ENCODE measurements at regions not wholly inside any gene's neighbourhood (a gene's known extent, or its start where the extent isn't known, plus 50 kb on each side); places are given as distances from the start of the nearest gene placed in this dataset.

GRCh38 chr12:112728864-112729263, 62.7 kb upstream of the RPH3A start:
- TF ChIP-seq POLR2AphosphoS5 (IDR thresholded peaks at IDR 0.05) (no peak), POLR2A (IDR thresholded peaks at IDR 0.05) (no peak), CTCF (IDR thresholded peaks at IDR 0.05 in 8 of 11, conservative IDR thresholded peaks at IDR 0.05 in 3 of 11) (no peak)
- intact Hi-C loops (cut with DNase I; ENCODE audit: low total_unique reads): no loop called here
- WGBS, 5 donors: 79 to 87% (median 82%) methylated on average over 3 of the region's 3 CpGs
- no peaks in the 10 kb centered on the region for H3K4me1 ChIP-seq
- H3K4me3 ChIP-seq: no peak overlapping the region
- no peak overlapping the region for H3K27ac ChIP-seq
- no peak for DNase-seq
- H3K36me3 ChIP-seq: no peaks in the 10 kb centered on the region
- H3K27me3 ChIP-seq (replicated peaks in 1 of 7): peaks cover 0 to 17% (median 0%) of the 10 kb centered on the region in 7 donors
- no peaks in the 10 kb centered on the region for H3K9me3 ChIP-seq

- H3K4me1 ChIP-seq: no peaks in the 10 kb centered on the region
- intact Hi-C loops (cut with DNase I; ENCODE audit: low total_unique reads): no loop called here
- 60 to 80% (median 69%) methylated on average over 12 of the region's 12 CpGs for WGBS, 5 donors
- no peak overlapping the region for H3K4me3 ChIP-seq
- TF ChIP-seq POLR2AphosphoS5 (IDR thresholded peaks at IDR 0.05) (no peak), POLR2A (IDR thresholded peaks at IDR 0.05) (no peak), CTCF (IDR thresholded peaks at IDR 0.05 in 8 of 11, conservative IDR thresholded peaks at IDR 0.05 in 3 of 11) (no peak)
- H3K27ac ChIP-seq: no peak overlapping the region
- no peaks in the 10 kb centered on the region for H3K36me3 ChIP-seq
- no peak for DNase-seq
- no peaks in the 10 kb centered on the region for H3K9me3 ChIP-seq
- H3K27me3 ChIP-seq (replicated peaks in 1 of 7): peaks cover 0 to 33% (median 0%) of the 10 kb centered on the region in 7 donors
Observed at GRCh38 chr12:112734859-112735695, 56.5 kb upstream of the RPH3A start.

- peaks cover 0 to 47% (median 5%) of the 10 kb centered on the region in 7 donors for H3K27me3 ChIP-seq (replicated peaks in 1 of 7)
- DNase-seq: no peak
- H3K4me3 ChIP-seq: no peak overlapping the region
- intact Hi-C loops (cut with DNase I; ENCODE audit: low total_unique reads): no loop called here
- H3K36me3 ChIP-seq: no peaks in the 10 kb centered on the region
- H3K27ac ChIP-seq: no peak overlapping the region
- 46 to 79% (median 57%) methylated on average over 3 of the region's 3 CpGs for WGBS, 5 donors
- no peak for TF ChIP-seq POLR2A (IDR thresholded peaks at IDR 0.05)
- no peak for TF ChIP-seq POLR2AphosphoS5 (IDR thresholded peaks at IDR 0.05)
- TF ChIP-seq CTCF (IDR thresholded peaks at IDR 0.05 in 8 of 11, conservative IDR thresholded peaks at IDR 0.05 in 3 of 11): no peak
- H3K4me1 ChIP-seq: no peaks in the 10 kb centered on the region
- no peaks in the 10 kb centered on the region for H3K9me3 ChIP-seq
Observed at GRCh38 chr12:112738531-112738930, 53.0 kb upstream of the RPH3A start.

- H3K4me1 ChIP-seq: no peaks in the 10 kb centered on the region
- WGBS, 5 donors: 80 to 93% (median 83%) methylated on average over 3 of the region's 3 CpGs
- peaks cover 0 to 38% (median 5%) of the 10 kb centered on the region in 7 donors for H3K27me3 ChIP-seq (replicated peaks in 1 of 7)
- no peak for DNase-seq
- no peak overlapping the region for H3K27ac ChIP-seq
- H3K4me3 ChIP-seq: no peak overlapping the region
- TF ChIP-seq CTCF (IDR thresholded peaks at IDR 0.05 in 8 of 11, conservative IDR thresholded peaks at IDR 0.05 in 3 of 11) (no peak), POLR2A (IDR thresholded peaks at IDR 0.05) (no peak), POLR2AphosphoS5 (IDR thresholded peaks at IDR 0.05) (no peak)
- intact Hi-C loops (cut with DNase I; ENCODE audit: low total_unique reads): no loop called here
- H3K36me3 ChIP-seq: no peaks in the 10 kb centered on the region
- H3K9me3 ChIP-seq: no peaks in the 10 kb centered on the region
Observed at GRCh38 chr12:112740387-112740934, 51.1 kb upstream of the RPH3A start.
